Smooth muscle cell (in vitro differentiated cells): ENCODE measurements at regions not wholly inside any gene's neighbourhood (a gene's known extent, or its start where the extent isn't known, plus 50 kb on each side); places are given as distances from the start of the nearest gene placed in this dataset.

Experiments used
- DNase-seq: peaks from one replicate; lab custom pipeline; 2025; ENCODE audit not compliant: unreplicated experiment; lab: John Stamatoyannopoulos, UW
- H2AFZ ChIP-seq: fragments of 200-600 bp; sonication (generic); 2 replicates; pipeline ENCODE4 v1.6.0; 2016; ENCODE audit warnings: antibody characterized with exemption, low read depth, mild to moderate bottlenecking
- H3F3A ChIP-seq: fragments of 200-600 bp; sonication (generic); 2 replicates; pipeline ENCODE4 v1.6.0; 2017; ENCODE audit warnings: antibody characterized with exemption, low read depth
- H3K27ac ChIP-seq: fragments of 200-600 bp; sonication (generic); 2 replicates; pipeline ENCODE4 v1.5.1; 2016; ENCODE audit warnings: low read depth, mild to moderate bottlenecking
- H3K27me3 ChIP-seq: fragments of 200-600 bp; sonication (generic); 2 replicates; pipeline ENCODE4 v1.6.1; 2016; ENCODE audit warnings: low read depth, mild to moderate bottlenecking
- H3K36me3 ChIP-seq: fragments of 200-600 bp; sonication (generic); 2 replicates; pipeline ENCODE4 v1.5.1; 2016; ENCODE audit warnings: low read depth
- H3K4me1 ChIP-seq: fragments of 200-600 bp; sonication (generic); 2 replicates; pipeline ENCODE4 v1.5.1; 2016; ENCODE audit warnings: low read depth
- H3K4me2 ChIP-seq: fragments of 200-600 bp; sonication (generic); 2 replicates; pipeline ENCODE4 v1.6.0; 2016; ENCODE audit warnings: mild to moderate bottlenecking
- H3K4me3 ChIP-seq: fragments of 200-600 bp; sonication (generic); 2 replicates; pipeline ENCODE4 v1.5.1; 2016; ENCODE audit warnings: mild to moderate bottlenecking
- H3K79me2 ChIP-seq: fragments of 200-600 bp; sonication (generic); 2 replicates; pipeline ENCODE4 v1.6.0; 2016; ENCODE audit warnings: low read depth, mild to moderate bottlenecking
- H3K9ac ChIP-seq: fragments of 200-600 bp; sonication (generic); 2 replicates; pipeline ENCODE4 v1.6.0; 2016; ENCODE audit warnings: low read depth
- H3K9me3 ChIP-seq: fragments of 200-600 bp; sonication (generic); replicated peaks from 2 replicates; pipeline ENCODE4 v1.5.1; 2016; ENCODE audit warnings: low read depth
- H4K20me1 ChIP-seq: fragments of 200-600 bp; sonication (generic); 2 replicates; pipeline ENCODE4 v1.6.0; 2016; ENCODE audit warnings: low read depth
- CTCF ChIP-seq: fragments of 200-600 bp; sonication (generic); IDR thresholded peaks from 2 replicates; pipeline ENCODE4 v1.5.1; 2017; ENCODE audit warnings: borderline replicate concordance, mild to moderate bottlenecking, antibody characterized with exemption; ENCODE audit not compliant: insufficient read depth, poor library complexity, severe bottlenecking
- WGBS: methylation state at CpG from one replicate; pipeline ENCODE4 v1.1.7; 2016; ENCODE audit warnings: low lambda C conversion rate; 5-methylcytosine and 5-hydroxymethylcytosine counted together

GRCh38 chr9:135371535-135371934 lies 108.0 kb upstream of the PPP1R26 start:
- no peak overlapping the region for H3K27ac ChIP-seq
- WGBS, result 91% methylated on average over 12 of the region's 12 CpGs
- no peaks in the 10 kb centered on the region for H3K4me1 ChIP-seq
- H3K9ac ChIP-seq, result no peak overlapping the region
- H3K79me2 ChIP-seq, result no peaks in the 10 kb centered on the region
- TF ChIP-seq CTCF, result no peak
- H3F3A ChIP-seq, result no peaks in the 10 kb centered on the region
- H3K36me3 ChIP-seq, result no peaks in the 10 kb centered on the region
- H3K4me3 ChIP-seq, result no peak overlapping the region
- DNase-seq, result no peak
- no peaks in the 10 kb centered on the region for H3K9me3 ChIP-seq
- no peak overlapping the region for H2AFZ ChIP-seq
- no peak overlapping the region for H3K4me2 ChIP-seq
- H4K20me1 ChIP-seq, result no peaks in the 10 kb centered on the region
- peaks cover 5% of the 10 kb centered on the region for H3K27me3 ChIP-seq

GRCh38 chr9:135372036-135372435 lies 107.5 kb upstream of the PPP1R26 start:
- no peak overlapping the region for H3K27ac ChIP-seq
- no peaks in the 10 kb centered on the region for H3K79me2 ChIP-seq
- no peak overlapping the region for H3K4me2 ChIP-seq
- no peak for TF ChIP-seq CTCF
- no peak overlapping the region for H2AFZ ChIP-seq
- H4K20me1 ChIP-seq, result no peaks in the 10 kb centered on the region
- H3K36me3 ChIP-seq, result no peaks in the 10 kb centered on the region
- H3F3A ChIP-seq, result no peaks in the 10 kb centered on the region
- DNase-seq, result no peak
- no peaks in the 10 kb centered on the region for H3K9me3 ChIP-seq
- WGBS, result 83% methylated on average over 15 of the region's 16 CpGs
- H3K4me3 ChIP-seq, result no peak overlapping the region
- no peaks in the 10 kb centered on the region for H3K4me1 ChIP-seq
- no peak overlapping the region for H3K9ac ChIP-seq
- peaks cover 5% of the 10 kb centered on the region for H3K27me3 ChIP-seq

GRCh38 chr9:135372501-135373008 lies 107.0 kb upstream of the PPP1R26 start:
- no peaks in the 10 kb centered on the region for H3K4me1 ChIP-seq
- H3K4me2 ChIP-seq, result no peak overlapping the region
- H3K9me3 ChIP-seq, result no peaks in the 10 kb centered on the region
- no peak overlapping the region for H3K4me3 ChIP-seq
- no peaks in the 10 kb centered on the region for H4K20me1 ChIP-seq
- no peaks in the 10 kb centered on the region for H3K79me2 ChIP-seq
- H3K27me3 ChIP-seq, result peaks cover 5% of the 10 kb centered on the region
- no peak overlapping the region for H2AFZ ChIP-seq
- no peak for DNase-seq
- H3K9ac ChIP-seq, result no peak overlapping the region
- H3K27ac ChIP-seq, result no peak overlapping the region
- TF ChIP-seq CTCF, result no peak
- no peaks in the 10 kb centered on the region for H3F3A ChIP-seq
- 92% methylated on average over 21 of the region's 21 CpGs for WGBS
- H3K36me3 ChIP-seq, result no peaks in the 10 kb centered on the region

DNA sequence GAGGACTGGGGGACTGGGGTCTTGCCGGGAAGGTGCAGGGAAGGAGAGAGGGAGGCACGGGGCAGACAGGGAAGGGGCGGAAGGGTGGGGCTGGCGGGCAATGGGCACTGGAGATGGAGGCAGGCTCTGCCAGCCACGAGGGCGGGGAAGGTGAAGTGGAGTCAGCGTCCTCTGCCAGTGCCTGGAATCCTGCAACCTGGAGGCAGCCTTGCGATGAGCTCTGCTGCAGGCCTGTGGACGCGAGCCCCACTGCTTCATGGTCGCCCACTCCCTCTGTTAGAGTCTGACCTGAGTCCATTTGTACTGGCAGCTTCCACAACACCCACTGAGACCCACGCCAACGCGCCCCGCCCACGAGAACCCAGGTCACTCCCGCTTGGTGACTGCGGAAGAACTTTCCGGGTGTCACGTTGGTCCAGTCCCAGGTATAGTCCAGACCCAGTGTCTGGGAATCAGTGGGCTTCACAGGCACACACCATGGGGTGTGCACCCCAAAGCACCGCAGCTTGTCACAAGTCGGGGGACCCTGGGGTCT lies 106.4 kb upstream of the PPP1R26 start:
- Histone ChIP-seq H3K9ac (no peak overlapping the region), H3K4me1 (no peaks in the 10 kb centered on the region), H4K20me1 (no peaks in the 10 kb centered on the region), H3K27ac (no peak overlapping the region), H2AFZ (no peak overlapping the region), H3K4me2 (no peak overlapping the region), H3K4me3 (no peak overlapping the region), H3K79me2 (no peaks in the 10 kb centered on the region), H3K27me3 (peaks cover 5% of the 10 kb centered on the region), H3F3A (no peaks in the 10 kb centered on the region), H3K9me3 (no peaks in the 10 kb centered on the region), H3K36me3 (no peaks in the 10 kb centered on the region)
- TF ChIP-seq CTCF, result no peak
- DNase-seq, result no peak
- 95% methylated on average over 22 of the region's 22 CpGs for WGBS
